ENCODE measurements at regions not wholly inside any gene's neighbourhood (a gene's known extent, or its start where the extent isn't known, plus 50 kb on each side); places are given as distances from the start of the nearest gene placed in this dataset.
"Not testable (repeated sequence)": the region's sequence is repeated elsewhere in the genome, so short reads cannot be mapped to it uniquely, and the experiment has no call there.

- in situ Hi-C loops (cut with HindIII; ENCODE audit: low pct_ligation_motif_present, low sequenced_read_pairs), result no loop called here
- H3K27ac ChIP-seq, result no peak overlapping the region
These were observed 795.5 kb downstream of the AACS start for GRCh38 chr12:125860672-125861288.

GRCh38 chr12:125861299-125862281 lies 796.4 kb downstream of the AACS start:
- in situ Hi-C loops (cut with HindIII; ENCODE audit: low pct_ligation_motif_present, low sequenced_read_pairs), result no loop called here
- Histone ChIP-seq H3K36me3 (replicated peaks) (no peaks in the 10 kb centered on the region), H3K4me3 (ENCODE audit: low read depth, low read length) (no peak overlapping the region), H3K27me3 (replicated peaks) (no peaks in the 10 kb centered on the region), H3K27ac (no peak overlapping the region)
- no peak for DNase-seq
- TF ChIP-seq CTCF (IDR thresholded peaks at IDR 0.05; ENCODE audit: low read depth, low read length, missing control alignments), result no peak

More at GRCh38 chr12:125860672-125861288, 795.5 kb downstream of the AACS start:
- H3K27me3 ChIP-seq (replicated peaks), result no peaks in the 10 kb centered on the region
- DNase-seq, result no peak
- TF ChIP-seq CTCF (IDR thresholded peaks at IDR 0.05; ENCODE audit: low read depth, low read length, missing control alignments), result no peak
- no peak overlapping the region for H3K4me3 ChIP-seq (ENCODE audit: low read depth, low read length)
- H3K36me3 ChIP-seq (replicated peaks), result no peaks in the 10 kb centered on the region

GRCh38 chr12:125865236-125865635 lies 800.0 kb downstream of the AACS start:
- H3K27ac ChIP-seq; in situ Hi-C loops (cut with HindIII; ENCODE audit: low pct_ligation_motif_present, low sequenced_read_pairs): not testable (repeated sequence)

DNA sequence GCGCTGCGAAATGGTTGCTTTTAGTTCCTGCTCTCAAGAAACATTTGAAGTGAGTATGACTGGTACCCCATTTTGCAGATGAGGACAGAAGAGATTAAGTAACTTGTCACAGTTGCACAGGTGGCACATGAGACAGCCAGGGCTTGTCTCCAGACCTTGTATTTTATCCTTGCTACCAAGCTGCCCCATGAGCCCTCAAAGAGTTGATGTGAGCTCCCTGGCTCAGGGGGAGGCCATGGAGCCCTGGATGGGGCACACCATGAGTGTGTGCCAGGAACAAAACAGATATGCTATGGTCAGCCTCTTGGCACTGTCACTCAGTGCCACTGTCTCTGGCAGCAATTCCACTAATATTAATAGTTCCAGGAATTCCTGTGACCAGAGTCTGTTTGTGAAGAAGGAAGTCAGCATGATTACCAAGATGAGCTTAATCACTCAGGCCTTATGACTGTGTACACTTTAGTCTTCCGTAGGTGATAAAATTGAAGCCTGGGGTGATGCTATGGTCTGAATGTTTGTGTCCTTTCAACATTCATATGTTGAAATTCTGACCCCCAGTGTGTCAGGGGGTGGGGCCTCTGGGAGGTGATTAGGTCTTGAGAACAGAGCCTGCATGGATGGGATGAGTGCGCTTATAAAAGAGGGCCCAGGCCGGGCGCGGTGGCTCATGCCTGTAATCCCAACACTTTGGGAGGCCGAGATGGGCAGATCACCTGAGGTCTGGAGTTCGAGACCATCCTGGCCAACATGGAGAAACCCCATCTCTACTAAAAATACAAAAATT lies 806.8 kb downstream of the AACS start:
- no peak for DNase-seq
- in situ Hi-C loops (cut with HindIII; ENCODE audit: low pct_ligation_motif_present, low sequenced_read_pairs), result no loop called here
- no peak overlapping the region for H3K27ac ChIP-seq
- no peak overlapping the region for H3K4me3 ChIP-seq (ENCODE audit: low read depth, low read length)
- H3K27me3 ChIP-seq (replicated peaks), result no peaks in the 10 kb centered on the region
- TF ChIP-seq CTCF (IDR thresholded peaks at IDR 0.05; ENCODE audit: low read depth, low read length, missing control alignments), result no peak
- H3K36me3 ChIP-seq (replicated peaks), result no peaks in the 10 kb centered on the region

More at GRCh38 chr12:125865236-125865635, 800.0 kb downstream of the AACS start:
- not testable (repeated sequence) for H3K4me3 ChIP-seq (ENCODE audit: low read depth, low read length); H3K27me3 ChIP-seq (replicated peaks); H3K36me3 ChIP-seq (replicated peaks); DNase-seq

DNA sequence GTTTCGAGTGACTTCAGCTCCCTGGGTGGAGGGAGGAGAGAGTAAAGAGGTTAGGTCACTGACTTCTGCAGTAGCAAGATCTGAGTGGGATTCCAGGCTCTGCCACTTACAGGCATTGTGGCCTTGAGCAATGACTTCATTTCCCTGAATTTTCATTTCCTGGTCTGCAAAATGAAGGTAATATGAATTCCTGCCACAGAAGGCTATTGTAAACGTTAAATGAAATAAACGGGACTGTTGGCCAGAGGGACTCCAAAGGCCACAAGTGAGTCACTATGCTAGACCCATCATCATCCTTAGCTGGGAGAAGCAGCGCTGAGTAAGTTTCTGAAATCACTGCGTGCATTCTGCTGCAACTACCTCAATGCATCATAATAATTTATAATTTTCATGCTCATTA lies 807.8 kb downstream of the AACS start:
- no peak for DNase-seq
- H3K27me3 ChIP-seq (replicated peaks), result no peaks in the 10 kb centered on the region
- no peak for TF ChIP-seq CTCF (IDR thresholded peaks at IDR 0.05; ENCODE audit: low read depth, low read length, missing control alignments)
- H3K36me3 ChIP-seq (replicated peaks), result no peaks in the 10 kb centered on the region
- in situ Hi-C loops (cut with HindIII; ENCODE audit: low pct_ligation_motif_present, low sequenced_read_pairs), result no loop called here
- no peak overlapping the region for H3K27ac ChIP-seq
- H3K4me3 ChIP-seq (ENCODE audit: low read depth, low read length), result no peak overlapping the region

DNA sequence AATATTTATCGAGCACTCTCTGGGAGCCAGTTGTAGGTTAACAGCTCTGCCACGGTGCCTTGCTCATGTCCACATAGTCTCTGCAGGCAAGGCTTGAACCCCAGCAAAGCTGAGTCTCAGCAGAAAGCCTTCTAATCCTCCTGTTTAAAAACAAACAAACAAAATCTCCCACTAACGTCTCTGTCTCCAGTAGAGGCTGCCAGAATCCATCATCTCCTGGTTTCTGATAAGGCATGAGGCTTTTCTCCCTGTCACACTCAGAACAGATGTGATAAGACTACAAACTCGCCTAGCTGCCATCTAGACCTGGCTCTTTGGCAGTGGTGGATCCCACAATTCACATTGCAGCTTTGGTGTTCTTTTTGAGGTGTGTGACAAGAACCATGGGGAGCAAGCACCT lies 813.2 kb downstream of the AACS start:
- no peak overlapping the region for H3K27ac ChIP-seq
- no peak for TF ChIP-seq CTCF (IDR thresholded peaks at IDR 0.05; ENCODE audit: low read depth, low read length, missing control alignments)
- DNase-seq, result no peak
- H3K4me3 ChIP-seq (ENCODE audit: low read depth, low read length), result no peak overlapping the region
- in situ Hi-C loops (cut with HindIII; ENCODE audit: low pct_ligation_motif_present, low sequenced_read_pairs), result no loop called here
- no peaks in the 10 kb centered on the region for H3K27me3 ChIP-seq (replicated peaks)
- no peaks in the 10 kb centered on the region for H3K36me3 ChIP-seq (replicated peaks)
